ENCODE measurements at regions not wholly inside any gene's neighbourhood (a gene's known extent, or its start where the extent isn't known, plus 50 kb on each side); places are given as distances from the start of the nearest gene placed in this dataset.

- no peak for DNase-seq (ENCODE audit: low read depth in 1 of 2, low spot score in 1 of 2)
- CTCF ChIA-PET, result interaction anchor here (0.6 kb wide), 1 partner anchor 508 kb away, joined by 3 read pairs; no protein-coding TSS in a partner anchor
- no peaks in the 10 kb centered on the region for H3K9me3 ChIP-seq
Observed at GRCh38 chr2:152234277-152234676, 58.7 kb upstream of the STAM2 start.

GRCh38 chr2:152236191-152236925 lies 60.8 kb upstream of the STAM2 start:
- Histone ChIP-seq H3K27ac (no peak overlapping the region), H3K9me3 (peaks cover 7% of the 10 kb centered on the region; the same call in 2 of the 3 replicates), H3K4me1 (no peaks in the 10 kb centered on the region), H3K4me3 (no peak overlapping the region), H3K4me2 (no peak overlapping the region)
- DNase-seq (ENCODE audit: low read depth in 1 of 2, low spot score in 1 of 2) (no peak), FAIRE-seq (no peak), ATAC-seq (no peak)
- ChIA-PET CTCF (no interaction called here), POLR2A (no interaction called here)
- WGBS (ENCODE audit: missing lambda C conversion rate), result 89% methylated on average over 4 of the region's 4 CpGs
- TF ChIP-seq TP53 (CRISPR knock-in tag; IDR thresholded peaks at IDR 0.05) (no peak), HEYL (CRISPR knock-in tag; IDR thresholded peaks at IDR 0.05) (no peak), TFCP2L1 (CRISPR knock-in tag; IDR thresholded peaks at IDR 0.05) (no peak)

More at GRCh38 chr2:152234277-152234676, 58.7 kb upstream of the STAM2 start:
- TF ChIP-seq CTCF (IDR thresholded peaks at IDR 0.05), result no peak
- no peak for TF ChIP-seq MAZ (IDR thresholded peaks at IDR 0.05; ENCODE audit: borderline replicate concordance, low read depth, low read length)
- no peak for TF ChIP-seq BHLHE40 (IDR thresholded peaks at IDR 0.05; ENCODE audit: low read depth, low read length)
- no peak for TF ChIP-seq GATA3 (IDR thresholded peaks at IDR 0.05; ENCODE audit: borderline replicate concordance)
- TF ChIP-seq NR3C1 (IDR thresholded peaks at IDR 0.05), result no peak
- no peak for TF ChIP-seq CEBPB (IDR thresholded peaks at IDR 0.05)
- TF ChIP-seq MAX (IDR thresholded peaks at IDR 0.05), result no peak
- no peak for TF ChIP-seq TFCP2L1 (CRISPR knock-in tag; IDR thresholded peaks at IDR 0.05)
- TF ChIP-seq ZFP36 (IDR thresholded peaks at IDR 0.05; ENCODE audit: borderline replicate concordance, partially characterized antibody), result no peak
- no peak overlapping the region for H3K4me3 ChIP-seq
- H3K4me2 ChIP-seq, result no peak overlapping the region
- POLR2A ChIA-PET, result no interaction called here
- FAIRE-seq, result no peak
- H3K4me1 ChIP-seq, result no peaks in the 10 kb centered on the region
- no peak for ATAC-seq
- H3K27ac ChIP-seq, result no peak overlapping the region

- H3K9me3 ChIP-seq, result peaks cover 7% of the 10 kb centered on the region; the same call in 2 of the 3 replicates
- no peak for FAIRE-seq
- DNase-seq (ENCODE audit: low read depth in 1 of 2, low spot score in 1 of 2), result no peak
- 88% methylated on average over 6 of the region's 6 CpGs for WGBS (ENCODE audit: missing lambda C conversion rate)
- no peaks in the 10 kb centered on the region for H3K4me1 ChIP-seq
- no peak overlapping the region for H3K27ac ChIP-seq
- H3K4me3 ChIP-seq, result no peak overlapping the region
- CTCF ChIA-PET, result no interaction called here
- POLR2A ChIA-PET, result no interaction called here
- no peak for ATAC-seq
- no peak overlapping the region for H3K4me2 ChIP-seq
- TF ChIP-seq PBX3 (IDR thresholded peaks at IDR 0.05) (no peak), USF2 (IDR thresholded peaks at IDR 0.05) (no peak), MYC (IDR thresholded peaks at IDR 0.05; ENCODE audit: borderline replicate concordance, low read length) (no peak), E2F6 (IDR thresholded peaks at IDR 0.05; ENCODE audit: borderline replicate concordance, low read depth) (no peak), CBX2 (IDR thresholded peaks at IDR 0.05; ENCODE audit: borderline replicate concordance, low read depth) (no peak), RCOR1 (IDR thresholded peaks at IDR 0.05; ENCODE audit: low read depth, low read length) (no peak), CBX8 (IDR thresholded peaks at IDR 0.05) (no peak), CTCF (IDR thresholded peaks at IDR 0.05) (no peak), ATOH8 (CRISPR knock-in tag; IDR thresholded peaks at IDR 0.05; ENCODE audit: low read depth) (no peak), JUNB (IDR thresholded peaks at IDR 0.05) (no peak), EHF (CRISPR knock-in tag; IDR thresholded peaks at IDR 0.05) (no peak), SMC3 (IDR thresholded peaks at IDR 0.05) (no peak), ESRRA (IDR thresholded peaks at IDR 0.05; ENCODE audit: borderline replicate concordance, low read length) (no peak), RNF2 (IDR thresholded peaks at IDR 0.05; ENCODE audit: borderline replicate concordance, low read depth) (no peak), NR3C1 (IDR thresholded peaks at IDR 0.05) (no peak), EHMT2 (IDR thresholded peaks at IDR 0.05; ENCODE audit: low read depth) (no peak)
Observed at GRCh38 chr2:152238016-152238415, 62.5 kb upstream of the STAM2 start.
